Mesendoderm (in vitro differentiated cells): ENCODE measurements at regions not wholly inside any gene's neighbourhood (a gene's known extent, or its start where the extent isn't known, plus 50 kb on each side); places are given as distances from the start of the nearest gene placed in this dataset.
"Not testable (repeated sequence)": the region's sequence is repeated elsewhere in the genome, so short reads cannot be mapped to it uniquely, and the experiment has no call there.

Experiments
- DNase-seq: peaks from one replicate; pipeline ENCODE4 v3.0.0; 2013
- H2AK5ac ChIP-seq: 2 replicates; pipeline ENCODE4 v1.6.1; 2013; ENCODE audit warnings: low read length, inconsistent platforms
- H2BK120ac ChIP-seq: 2 replicates; pipeline ENCODE4 v1.6.1; 2013; ENCODE audit warnings: low read depth, mild to moderate bottlenecking, low read length, moderate library complexity, mixed read lengths
- H2BK15ac ChIP-seq: replicated peaks from 2 replicates; pipeline ENCODE4 v1.6.1; 2013; ENCODE audit warnings: low read depth, mild to moderate bottlenecking, moderate library complexity
- H2BK5ac ChIP-seq: 2 replicates; pipeline ENCODE4 v1.6.1; 2013; ENCODE audit warnings: low read length, inconsistent platforms
- H3K18ac ChIP-seq: 2 replicates; pipeline ENCODE4 v1.6.1; 2013; ENCODE audit warnings: mild to moderate bottlenecking, low read length, mixed read lengths
- H3K23ac ChIP-seq: one replicate; pipeline ENCODE4 v1.6.1; 2013; ENCODE audit warnings: low read length
- H3K27ac ChIP-seq: 2 replicates; pipeline ENCODE4 v1.5.1; 2013; ENCODE audit warnings: low read depth, mild to moderate bottlenecking, inconsistent platforms, low read length, moderate library complexity
- H3K27me3 ChIP-seq: 2 replicates; pipeline ENCODE4 v1.6.1; 2013; ENCODE audit warnings: low read length, control low read depth, mild to moderate bottlenecking, inconsistent platforms; ENCODE audit not compliant: insufficient read depth, poor library complexity
- H3K36me3 ChIP-seq: 2 replicates; pipeline ENCODE4 v1.6.1; 2013; ENCODE audit warnings: low read length, inconsistent platforms; ENCODE audit not compliant: control insufficient read depth, insufficient read depth
- H3K4ac ChIP-seq: one replicate; pipeline ENCODE4 v1.6.1; 2013; ENCODE audit warnings: low read depth, mild to moderate bottlenecking, low read length, moderate library complexity
- H3K4me1 ChIP-seq: 2 replicates; pipeline ENCODE4 v1.6.1; 2013; ENCODE audit warnings: low read depth, low read length, inconsistent platforms; ENCODE audit not compliant: control insufficient read depth
- H3K4me2 ChIP-seq: 2 replicates; pipeline ENCODE4 v1.6.1; 2013; ENCODE audit warnings: low read length
- H3K4me3 ChIP-seq: 2 replicates; pipeline ENCODE4 v1.5.1; 2013; ENCODE audit warnings: mild to moderate bottlenecking, low read length
- H3K56ac ChIP-seq: one replicate; pipeline ENCODE4 v1.6.1; 2013; ENCODE audit warnings: low read length
- H3K79me1 ChIP-seq: 2 replicates; pipeline ENCODE4 v1.6.1; 2013; ENCODE audit warnings: low read length, inconsistent platforms
- H3K79me2 ChIP-seq: 2 replicates; pipeline ENCODE4 v1.6.1; 2013; ENCODE audit warnings: mild to moderate bottlenecking, low read length; ENCODE audit not compliant: control insufficient read depth, insufficient read depth
- H3K9ac ChIP-seq: 2 replicates; pipeline ENCODE4 v1.6.1; 2013; ENCODE audit warnings: low read length, inconsistent platforms
- H4K5ac ChIP-seq: one replicate; pipeline ENCODE4 v1.6.1; 2013; ENCODE audit warnings: low read length
- H4K8ac ChIP-seq: one replicate; pipeline ENCODE4 v1.6.1; 2013; ENCODE audit warnings: low read depth, mild to moderate bottlenecking, control low read depth, low read length, moderate library complexity
- WGBS: extraction: QIAGEN DNeasy Blood & Tissue Kit; methylation state at CpG from one replicate; pipeline ENCODE4 v1.1.7; 2013; ENCODE audit warnings: low lambda C conversion rate, missing lambda C conversion rate; ENCODE audit not compliant: insufficient coverage; ENCODE audit errors: extremely low coverage; 5-methylcytosine and 5-hydroxymethylcytosine counted together

GRCh38 chr17:16867545-16867944 is 104.4 kb downstream of the TNFRSF13B start:
- H3K4me3 ChIP-seq, DNase-seq, H3K4me2 ChIP-seq, H2BK15ac ChIP-seq, H3K79me2 ChIP-seq, H3K18ac ChIP-seq, H3K79me1 ChIP-seq, H3K36me3 ChIP-seq, H3K23ac ChIP-seq, H2BK5ac ChIP-seq, H3K56ac ChIP-seq, H3K27ac ChIP-seq, H3K9ac ChIP-seq, H4K8ac ChIP-seq, H4K5ac ChIP-seq, H3K4me1 ChIP-seq, H3K27me3 ChIP-seq, H2BK120ac ChIP-seq, H2AK5ac ChIP-seq, H3K4ac ChIP-seq: not testable (repeated sequence)
- WGBS: no CpG with 5 or more reads among the region's 5 CpGs

GRCh38 chr17:16866841-16867240 is 105.1 kb downstream of the TNFRSF13B start:
- H3K56ac ChIP-seq: peak overlapping the region; percentile 42
- not testable (repeated sequence) for H3K4me1 ChIP-seq, H2BK120ac ChIP-seq, H3K27ac ChIP-seq, H4K5ac ChIP-seq, H2BK15ac ChIP-seq, H3K36me3 ChIP-seq, H3K4me2 ChIP-seq, H3K9ac ChIP-seq, H2BK5ac ChIP-seq, H3K18ac ChIP-seq, DNase-seq, H3K23ac ChIP-seq, H3K79me1 ChIP-seq, H3K4ac ChIP-seq, H3K27me3 ChIP-seq, H4K8ac ChIP-seq, H2AK5ac ChIP-seq, H3K4me3 ChIP-seq, H3K79me2 ChIP-seq
- WGBS: no CpG with 5 or more reads among the region's 6 CpGs

DNA sequence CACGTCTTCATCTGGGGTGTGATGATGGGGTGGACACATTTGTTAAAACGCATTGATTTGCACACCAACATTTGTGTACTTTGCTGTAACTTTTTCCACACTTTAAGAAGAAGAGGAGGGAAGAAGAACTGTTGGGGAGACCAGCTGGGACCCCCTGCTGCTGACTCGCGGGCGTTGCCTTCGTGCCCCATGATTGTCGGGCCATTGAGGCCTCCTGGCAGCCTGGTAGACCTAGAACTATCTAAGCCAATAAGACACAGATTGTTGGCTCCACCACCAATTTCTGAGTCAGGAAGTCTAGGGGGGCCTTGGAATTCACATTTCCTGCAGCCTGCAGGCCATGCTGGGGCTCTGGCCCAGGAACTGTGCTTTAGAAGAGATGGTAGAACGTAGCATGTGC is 105.5 kb downstream of the TNFRSF13B start:
- Histone ChIP-seq H3K23ac (no peak overlapping the region), H2AK5ac (no peak overlapping the region), H3K4ac (no peak overlapping the region), H3K18ac (peak overlapping the region; percentile 76), H2BK5ac (no peak overlapping the region), H3K79me1 (no peaks in the 10 kb centered on the region), H3K36me3 (no peaks in the 10 kb centered on the region), H3K4me1 (no peaks in the 10 kb centered on the region), H3K27ac (no peak overlapping the region), H3K4me2 (no peak overlapping the region), H3K56ac (peak overlapping the region; percentile 42), H4K5ac (no peak overlapping the region), H3K79me2 (no peaks in the 10 kb centered on the region), H4K8ac (no peak overlapping the region), H3K27me3 (no peaks in the 10 kb centered on the region), H3K4me3 (no peak overlapping the region), H2BK120ac (no peak overlapping the region), H3K9ac (no peak overlapping the region), H2BK15ac (no peak overlapping the region)
- no peak for DNase-seq
- no CpG with 5 or more reads among the region's 8 CpGs for WGBS

GRCh38 chr17:16865704-16866103 is 106.2 kb downstream of the TNFRSF13B start:
- not testable (repeated sequence) for H3K79me1 ChIP-seq, H2BK120ac ChIP-seq, H2BK15ac ChIP-seq, H3K27me3 ChIP-seq, H2BK5ac ChIP-seq, H3K56ac ChIP-seq, H3K9ac ChIP-seq, H3K18ac ChIP-seq, H3K36me3 ChIP-seq, H3K4me2 ChIP-seq, DNase-seq, H3K79me2 ChIP-seq, H3K4me3 ChIP-seq, H4K8ac ChIP-seq, H3K4me1 ChIP-seq, H3K4ac ChIP-seq, H4K5ac ChIP-seq, H3K23ac ChIP-seq, H3K27ac ChIP-seq, H2AK5ac ChIP-seq
- WGBS: no CpG with 5 or more reads among the region's 8 CpGs

GRCh38 chr17:16865077-16865613 is 106.8 kb downstream of the TNFRSF13B start:
- H2BK120ac ChIP-seq, H4K8ac ChIP-seq: not testable (repeated sequence)

DNA sequence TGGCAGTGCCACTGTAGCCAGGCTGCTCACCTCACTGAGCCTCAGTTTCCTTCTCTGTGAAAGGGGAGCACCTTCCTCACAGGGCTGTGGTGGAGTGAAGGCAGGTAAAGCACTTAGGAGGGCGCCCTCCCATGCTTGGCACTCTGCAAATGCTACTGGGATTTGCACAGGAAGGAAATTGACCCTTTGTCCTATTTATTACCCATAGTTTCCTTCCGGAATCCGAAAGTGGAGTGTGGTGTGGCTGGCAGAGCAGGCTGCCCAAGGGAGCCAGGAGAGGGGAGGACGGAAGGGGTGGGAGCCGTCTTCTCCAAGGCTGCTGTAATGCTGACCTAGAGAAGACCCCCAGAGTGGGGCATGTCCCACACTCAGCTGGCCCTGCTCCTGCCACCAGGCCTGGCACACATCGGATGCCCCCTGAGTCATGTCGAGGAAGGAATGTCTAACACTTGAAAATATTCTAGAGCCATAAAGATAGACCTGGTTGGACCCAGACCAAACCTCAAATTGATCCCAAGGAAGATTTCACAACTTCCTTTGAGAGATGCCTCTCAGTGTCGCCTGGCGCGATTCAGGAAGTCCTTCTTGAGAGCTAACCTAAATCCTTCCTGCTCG is 107.3 kb downstream of the TNFRSF13B start:
- not testable (repeated sequence) for DNase-seq, H3K27ac ChIP-seq
- no CpG with 5 or more reads among the region's 11 CpGs for WGBS

More at GRCh38 chr17:16865077-16865613, 106.8 kb downstream of the TNFRSF13B start:
- H3K27me3 ChIP-seq, H3K23ac ChIP-seq, H3K4ac ChIP-seq, H4K5ac ChIP-seq, H2BK15ac ChIP-seq, H3K4me1 ChIP-seq, H3K79me1 ChIP-seq, H3K56ac ChIP-seq, DNase-seq, H3K27ac ChIP-seq, H3K4me2 ChIP-seq, H3K79me2 ChIP-seq, H3K9ac ChIP-seq, H3K18ac ChIP-seq, H2AK5ac ChIP-seq, H3K36me3 ChIP-seq, H2BK5ac ChIP-seq, H3K4me3 ChIP-seq: not testable (repeated sequence)
- WGBS: no CpG with 5 or more reads among the region's 13 CpGs

More for the DNA sequence above, 107.3 kb downstream of the TNFRSF13B start:
- not testable (repeated sequence) for H3K4me3 ChIP-seq, H2AK5ac ChIP-seq, H3K4me1 ChIP-seq, H3K79me1 ChIP-seq, H3K79me2 ChIP-seq, H3K36me3 ChIP-seq, H2BK120ac ChIP-seq, H2BK15ac ChIP-seq, H3K9ac ChIP-seq, H3K23ac ChIP-seq, H2BK5ac ChIP-seq, H3K4me2 ChIP-seq, H4K5ac ChIP-seq, H3K27me3 ChIP-seq, H3K4ac ChIP-seq, H3K18ac ChIP-seq, H4K8ac ChIP-seq, H3K56ac ChIP-seq
